GM18499 (cell line): ENCODE measurements at regions not wholly inside any gene's neighbourhood (a gene's known extent, or its start where the extent isn't known, plus 50 kb on each side); places are given as distances from the start of the nearest gene placed in this dataset.

Experiments used
- ATAC-seq: cut with Tn5 transposase; IDR thresholded peaks from one replicate; pipeline ENCODE4 v1.9.1; 2021; ENCODE audit warnings: moderate number of reproducible peaks; ENCODE audit not compliant: insufficient read depth, unreplicated experiment

DNA sequence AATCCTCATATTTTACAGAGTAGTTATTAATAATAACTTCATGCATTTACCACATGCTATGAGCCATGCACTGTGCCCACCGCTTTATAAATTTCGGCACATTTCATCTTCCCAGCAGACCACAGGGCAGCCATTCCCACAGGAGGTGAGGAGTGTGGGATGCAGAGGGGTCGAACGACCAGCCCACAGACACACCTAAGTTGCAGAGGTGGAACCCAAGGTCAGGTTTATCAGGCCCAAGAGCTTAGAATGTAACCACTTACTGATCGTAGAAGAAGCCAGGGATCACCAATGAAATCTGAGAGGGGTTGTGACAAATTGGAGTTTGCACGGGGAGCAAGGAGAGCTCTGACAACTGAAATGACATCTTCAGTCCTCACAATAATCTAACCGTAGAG is 303.0 kb upstream of the MSX2 start:
- ATAC-seq, result no peak

DNA sequence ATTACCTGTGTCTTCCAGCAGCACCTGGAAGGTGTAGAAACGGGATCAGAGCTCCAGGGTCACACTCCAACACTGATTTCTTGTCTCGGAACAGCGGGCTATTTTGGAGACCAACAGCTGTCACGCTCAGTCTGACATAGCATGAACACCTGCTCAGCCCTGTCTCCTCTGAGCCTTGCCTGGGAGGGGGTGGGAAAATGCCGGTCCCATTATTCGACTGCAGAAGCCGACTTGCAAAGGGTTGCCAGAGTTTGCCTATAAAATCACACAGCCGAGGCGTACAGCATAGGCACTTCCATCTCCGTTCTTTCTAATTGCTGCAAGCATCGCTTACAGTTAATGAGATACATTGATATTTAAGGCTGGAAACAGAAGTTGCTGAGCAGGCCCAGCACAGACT is 300.8 kb upstream of the MSX2 start:
- no peak for ATAC-seq

DNA sequence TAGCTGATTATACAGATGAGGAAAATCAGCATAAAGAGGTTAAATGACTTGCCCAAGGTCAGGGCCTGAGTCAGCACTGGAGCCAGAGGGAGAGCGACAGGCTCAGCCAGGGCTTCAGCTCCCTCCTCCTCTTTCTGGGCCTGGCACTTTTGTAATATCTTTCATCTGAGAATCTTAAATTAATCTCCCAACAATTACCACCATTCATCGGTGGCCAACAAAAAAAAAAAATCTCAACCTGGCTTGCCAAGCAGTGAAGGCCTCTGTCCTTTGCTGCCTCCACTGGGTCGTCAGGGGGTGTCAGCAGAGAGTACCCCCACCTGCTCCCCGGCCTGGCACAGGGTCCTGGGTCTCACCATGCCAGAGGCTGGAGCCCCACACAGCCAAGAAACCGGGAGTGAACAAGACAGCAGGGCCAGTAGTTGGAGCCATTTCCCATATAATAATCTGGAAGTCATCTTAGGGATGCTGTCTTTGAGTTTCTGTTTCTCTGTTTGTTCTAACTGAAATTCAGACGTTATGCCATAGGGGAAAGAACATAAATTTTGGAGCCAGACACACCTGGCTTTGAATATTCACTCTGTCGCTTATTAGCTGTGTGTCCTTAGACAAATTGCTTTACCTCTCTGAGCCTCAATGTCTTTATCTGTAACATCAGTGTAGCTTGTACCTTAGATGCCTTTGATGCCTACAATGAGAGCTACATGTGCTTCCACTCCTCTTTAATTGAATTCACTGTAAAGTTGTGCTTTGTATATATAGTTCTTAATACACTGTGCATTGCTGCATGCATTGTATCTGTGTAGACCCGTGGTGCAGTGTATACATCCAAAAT is 299.9 kb upstream of the MSX2 start:
- ATAC-seq, result no peak

DNA sequence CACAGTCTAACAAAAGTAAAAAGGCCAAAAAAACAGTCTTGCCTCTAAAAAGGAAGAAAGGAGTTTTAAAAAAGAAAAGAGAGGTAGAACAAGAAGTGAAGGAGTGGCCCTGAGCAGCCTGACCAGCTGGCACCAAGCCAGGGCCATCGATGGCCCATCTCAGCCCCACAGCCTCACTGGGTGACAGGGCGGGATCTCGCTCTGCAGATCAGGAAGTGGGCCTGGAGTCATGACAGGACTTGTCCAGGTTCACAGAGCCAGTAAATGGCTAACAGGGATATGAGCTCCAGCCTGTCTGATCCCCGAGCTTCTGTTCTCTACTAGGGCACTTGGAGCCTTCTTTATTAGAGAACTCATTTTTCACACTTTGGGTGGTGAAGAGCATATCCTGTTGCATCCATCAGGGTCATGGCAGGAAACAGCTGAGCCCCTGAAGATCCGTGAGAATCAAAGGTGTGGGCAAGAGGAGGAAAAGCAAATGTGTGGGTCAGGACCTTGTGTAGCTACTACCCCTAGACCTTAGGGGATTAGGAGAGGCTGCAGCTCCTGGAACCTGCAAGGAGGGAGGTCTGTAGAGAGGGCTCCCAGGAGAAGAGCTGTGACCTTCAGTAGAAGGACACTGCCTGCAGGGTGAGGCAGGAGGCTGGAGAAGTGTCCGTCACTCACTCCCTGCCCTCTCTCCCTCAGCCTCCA is 299.0 kb upstream of the MSX2 start:
- ATAC-seq, result no peak

DNA sequence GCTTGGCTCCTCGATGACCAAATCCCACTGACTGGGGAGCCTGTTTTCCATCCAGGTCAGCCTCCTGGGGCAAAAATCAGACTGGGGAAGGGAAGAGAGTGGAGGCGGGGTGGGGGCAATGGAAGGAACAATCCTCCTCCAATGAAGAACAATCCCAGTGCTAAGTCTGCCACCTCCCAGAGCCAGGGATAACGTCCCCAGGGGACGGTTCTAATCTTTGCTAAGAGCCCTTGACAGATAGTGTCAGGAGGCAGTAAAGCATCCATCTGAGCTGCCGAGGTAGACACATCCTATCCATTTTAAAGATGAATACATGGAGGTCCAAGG is 298.5 kb upstream of the MSX2 start:
- no peak for ATAC-seq

DNA sequence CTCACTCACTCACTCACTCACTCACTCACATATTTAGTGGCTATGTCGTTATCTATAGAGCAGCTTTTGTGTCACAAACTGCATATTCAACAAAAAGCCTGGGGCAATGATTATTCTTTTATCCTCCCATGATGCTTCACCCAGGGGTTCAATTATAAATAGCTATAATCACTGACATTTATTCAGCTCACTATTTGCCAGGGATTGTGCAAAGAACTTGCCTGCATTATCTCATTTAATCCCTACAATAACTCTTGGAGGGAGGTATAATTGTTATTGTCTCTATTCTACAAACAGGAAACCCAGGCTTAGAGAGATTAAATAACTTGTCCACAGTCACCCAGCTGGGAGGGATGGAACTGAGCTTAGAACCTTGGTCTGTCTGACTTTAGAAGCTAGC is 298.0 kb upstream of the MSX2 start:
- ATAC-seq, result no peak

DNA sequence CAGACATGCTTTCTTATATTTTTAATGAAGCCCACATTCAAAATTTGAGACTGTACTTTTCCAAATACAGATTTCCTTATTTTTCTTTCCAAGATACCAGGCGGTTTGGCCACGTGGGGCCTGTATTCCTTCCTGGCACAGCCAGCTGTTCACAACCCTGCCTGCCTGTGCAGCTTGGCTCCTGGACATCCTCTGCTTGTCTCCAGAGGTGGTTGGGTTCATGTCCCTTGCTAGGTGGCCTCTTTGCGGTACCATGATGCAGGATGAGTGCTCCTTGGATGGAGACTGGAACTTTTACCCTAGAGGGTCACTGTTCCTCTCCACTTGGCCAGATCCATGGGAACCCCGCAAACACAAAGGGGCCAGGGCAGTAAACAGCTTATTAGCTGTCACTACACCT is 297.5 kb upstream of the MSX2 start:
- ATAC-seq, result no peak

DNA sequence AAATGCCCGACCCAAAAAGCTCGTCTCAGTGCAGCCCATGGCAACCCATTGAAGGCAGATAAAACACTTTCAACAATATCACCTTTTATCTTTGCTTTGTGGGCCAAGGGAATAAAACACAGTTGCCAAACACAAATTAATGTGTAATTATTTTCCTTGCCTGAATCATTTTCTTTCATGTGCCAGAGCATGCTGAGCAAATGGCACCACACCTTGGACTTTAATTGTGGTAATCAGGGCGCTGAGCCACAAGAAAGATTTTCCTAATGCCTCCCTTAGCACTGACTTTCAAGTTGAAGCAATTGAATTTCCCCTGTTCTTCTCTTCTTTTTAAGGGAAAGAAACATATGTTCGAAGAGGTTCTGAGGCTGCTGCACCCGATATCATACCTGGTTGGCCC is 297.1 kb upstream of the MSX2 start:
- no peak for ATAC-seq

DNA sequence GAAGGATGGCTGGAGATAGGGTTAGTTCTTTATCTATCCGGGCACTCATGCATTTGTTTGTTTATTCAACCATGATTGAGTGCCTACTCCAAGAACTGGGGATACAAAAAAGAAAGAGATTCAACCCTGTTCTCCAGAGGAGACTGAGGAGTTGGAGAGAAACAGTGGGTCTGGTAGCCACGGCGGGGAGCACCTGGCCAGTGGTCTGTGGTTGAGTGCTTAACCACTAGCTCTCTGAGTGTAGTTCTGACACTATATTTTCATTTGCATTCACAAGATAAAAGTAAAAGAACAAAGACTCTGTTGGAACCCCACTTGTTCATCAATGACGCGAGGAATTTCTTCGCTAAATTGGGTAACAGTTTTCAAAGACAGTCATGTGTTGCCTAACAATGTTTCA is 295.5 kb upstream of the MSX2 start:
- ATAC-seq, result no peak

DNA sequence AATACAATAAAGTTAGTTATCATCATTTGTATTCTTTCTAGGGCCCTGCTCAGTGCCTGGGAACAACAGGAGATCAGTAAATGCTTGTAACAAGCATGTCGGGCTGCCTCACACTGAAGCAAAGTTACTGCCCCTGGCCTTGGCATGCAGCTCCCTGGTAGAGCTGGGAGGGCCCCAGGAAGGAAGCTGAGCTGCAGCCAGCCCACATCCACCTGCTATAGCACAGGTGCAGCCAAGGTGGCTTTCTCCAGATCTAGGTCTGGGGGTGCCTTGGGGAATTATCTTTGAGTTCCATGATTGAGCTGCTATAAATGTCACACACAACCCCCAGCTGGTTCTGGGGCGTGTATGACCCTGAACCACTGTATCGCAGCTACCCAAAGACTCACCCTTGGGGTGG is 293.4 kb upstream of the MSX2 start:
- ATAC-seq, result no peak

DNA sequence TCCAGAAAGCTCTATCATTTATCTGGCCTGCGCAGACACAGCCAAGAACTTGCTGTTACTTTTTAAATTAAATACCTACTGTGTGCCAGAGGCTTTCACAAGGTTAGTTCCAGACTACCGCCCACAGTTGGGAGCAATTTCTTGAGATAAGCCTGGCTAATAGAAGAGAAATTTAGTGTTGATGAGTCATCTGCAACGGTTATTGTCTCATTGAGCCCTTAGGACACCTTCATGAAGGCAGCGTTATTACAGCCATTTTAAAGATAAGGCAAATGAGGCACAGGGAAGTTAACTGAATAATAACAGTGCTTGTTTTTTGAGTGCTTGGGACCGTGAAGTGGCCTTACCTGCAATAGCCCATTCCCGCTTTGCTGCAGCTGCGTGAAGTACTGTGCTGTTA is 292.9 kb upstream of the MSX2 start:
- ATAC-seq, result no peak

DNA sequence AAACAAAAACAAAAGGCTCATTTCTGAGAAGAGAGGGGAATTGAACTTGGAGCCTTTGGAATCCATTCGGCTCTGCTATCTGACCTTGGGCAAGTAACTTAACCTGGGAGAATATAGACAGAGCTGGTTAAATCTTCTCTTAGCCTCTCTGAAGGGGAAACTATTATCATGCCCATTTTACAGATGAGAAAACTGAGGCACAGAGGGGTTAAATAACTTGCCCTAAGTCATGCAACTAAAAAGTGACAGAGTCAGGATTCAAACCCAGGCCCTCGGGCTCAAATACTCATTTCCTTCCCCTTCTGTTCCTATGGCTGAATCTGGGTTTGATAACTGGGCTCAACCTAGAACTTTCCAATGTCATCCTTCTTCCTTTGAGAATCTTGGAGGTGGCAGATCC is 291.3 kb upstream of the MSX2 start:
- ATAC-seq, result no peak

DNA sequence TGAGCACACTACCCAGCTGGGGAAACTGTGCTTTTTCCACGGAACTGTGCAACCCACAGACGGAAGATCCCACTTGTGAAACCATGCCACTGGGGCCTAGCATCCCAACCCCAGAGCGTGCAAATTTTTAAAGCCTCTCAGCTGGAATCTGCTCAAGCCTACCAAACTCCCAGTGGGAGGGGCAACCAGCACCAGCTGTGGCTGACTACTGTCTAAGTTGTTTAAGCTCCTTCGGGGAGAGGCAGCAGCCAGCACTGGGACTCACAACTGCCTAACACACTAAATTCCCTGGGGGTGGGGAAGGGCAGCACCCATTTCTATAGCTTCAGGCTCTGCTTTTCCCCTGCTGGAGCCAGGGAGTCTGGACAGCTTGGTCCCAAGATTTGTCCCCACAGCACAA is 287.6 kb upstream of the MSX2 start:
- ATAC-seq, result no peak

DNA sequence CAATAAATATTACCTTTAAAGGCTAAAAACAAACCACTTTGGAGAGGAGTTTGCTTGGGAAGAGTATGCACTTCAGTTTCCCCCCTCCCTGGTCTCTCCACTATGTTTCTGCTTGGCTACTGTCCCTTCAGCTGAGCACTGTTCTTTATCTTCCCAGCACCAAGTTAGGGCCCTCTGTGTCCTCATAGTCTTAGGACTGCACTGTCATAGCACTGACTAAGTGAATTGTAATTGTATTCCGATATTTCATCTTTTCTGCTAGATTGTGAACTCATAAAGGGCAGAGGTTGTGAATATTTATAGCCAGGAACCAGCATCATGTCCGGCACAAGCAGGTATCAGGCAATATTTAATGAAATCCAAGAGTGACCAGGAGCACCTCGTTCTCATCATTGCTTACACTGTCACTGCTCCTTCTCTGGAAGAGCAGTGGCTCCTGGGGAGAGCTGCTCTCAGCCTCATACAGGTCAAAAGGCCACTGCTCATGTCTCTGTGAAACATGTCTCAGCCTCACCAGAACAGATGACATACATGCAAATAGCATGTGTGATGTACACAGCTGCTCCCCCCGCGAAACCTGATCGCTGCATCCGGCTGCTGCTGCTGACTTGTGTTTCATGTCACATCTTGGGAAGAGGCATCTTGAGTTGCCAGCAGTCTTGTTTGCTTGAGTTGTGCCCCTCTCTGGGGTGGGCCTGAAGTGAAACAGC is 279.7 kb upstream of the MSX2 start:
- ATAC-seq, result no peak

DNA sequence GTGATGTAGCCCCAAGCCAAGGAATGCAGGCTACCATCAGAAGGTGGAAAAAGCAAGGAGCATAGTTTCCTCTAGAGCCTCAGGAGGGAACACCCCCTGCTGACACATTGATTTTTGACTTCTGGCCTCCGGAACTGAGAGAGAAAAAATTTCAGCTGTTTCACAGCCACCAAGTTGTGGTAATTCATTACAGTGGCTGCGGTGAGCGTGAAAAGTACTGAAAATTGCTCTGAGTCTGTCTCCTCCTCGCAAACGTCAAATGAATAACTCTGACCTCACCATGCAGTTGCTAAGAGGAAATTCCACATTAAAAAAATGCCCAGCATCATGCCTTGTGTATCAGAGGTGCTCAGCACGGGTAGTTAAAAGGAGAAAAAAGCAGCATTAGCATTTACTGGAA is 277.9 kb upstream of the MSX2 start:
- ATAC-seq, result no peak

DNA sequence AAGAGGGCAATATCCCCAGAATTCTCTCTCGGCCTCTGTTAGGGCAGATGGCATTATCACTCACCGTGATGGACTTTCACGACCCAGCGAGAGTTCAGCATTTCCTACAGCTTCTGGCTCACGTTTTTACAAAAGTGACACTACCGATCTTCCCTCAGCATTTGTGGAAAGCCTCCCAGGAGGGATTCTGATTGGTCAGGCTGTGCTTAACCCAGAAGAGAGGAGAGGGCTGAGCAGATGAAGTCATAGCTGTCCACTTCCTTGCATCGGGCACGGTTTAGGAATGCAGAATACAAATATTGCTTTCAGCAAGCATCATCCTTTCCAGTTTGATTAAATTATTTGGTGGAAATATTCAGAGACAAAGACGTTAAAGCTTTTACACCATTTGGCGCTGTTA is 277.4 kb upstream of the MSX2 start:
- ATAC-seq, result no peak

DNA sequence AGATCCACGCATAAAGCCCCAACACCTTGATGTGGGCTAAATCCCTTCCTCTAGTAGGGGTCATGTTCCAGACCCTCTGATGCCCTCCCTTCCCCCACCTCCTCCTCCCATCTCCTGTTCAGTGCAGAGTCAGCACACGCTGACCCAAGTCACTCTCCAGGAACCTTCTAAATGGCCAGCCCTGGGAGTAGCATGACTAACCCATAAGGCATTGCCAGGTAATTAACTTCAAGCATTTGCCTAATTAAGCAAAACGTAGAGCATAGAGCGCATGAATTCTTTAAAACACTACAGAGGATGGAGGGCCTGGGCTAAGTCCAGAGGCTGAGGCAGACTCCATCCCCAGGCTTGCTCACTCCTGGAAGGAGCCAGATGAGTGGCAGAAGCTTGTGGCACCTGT is 276.3 kb upstream of the MSX2 start:
- no peak for ATAC-seq

DNA sequence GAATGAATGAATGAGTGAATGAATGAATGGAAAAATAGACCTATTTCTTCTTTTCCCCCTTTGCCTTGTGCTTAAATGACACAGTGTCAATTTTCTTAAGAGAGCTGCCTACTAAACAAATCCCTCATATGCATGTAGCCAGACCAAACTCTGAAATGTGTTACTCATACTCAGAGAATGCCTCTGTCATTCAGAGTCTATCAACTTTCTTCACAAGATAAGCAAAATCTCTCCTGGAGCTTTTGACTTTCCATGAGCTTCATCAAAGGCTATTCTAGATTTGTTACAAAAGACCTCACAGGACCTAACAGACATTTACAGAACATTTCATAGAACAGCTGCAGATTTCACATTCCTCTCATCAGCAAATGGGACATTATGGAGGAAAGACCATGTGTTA is 275.7 kb upstream of the MSX2 start:
- ATAC-seq, result no peak

DNA sequence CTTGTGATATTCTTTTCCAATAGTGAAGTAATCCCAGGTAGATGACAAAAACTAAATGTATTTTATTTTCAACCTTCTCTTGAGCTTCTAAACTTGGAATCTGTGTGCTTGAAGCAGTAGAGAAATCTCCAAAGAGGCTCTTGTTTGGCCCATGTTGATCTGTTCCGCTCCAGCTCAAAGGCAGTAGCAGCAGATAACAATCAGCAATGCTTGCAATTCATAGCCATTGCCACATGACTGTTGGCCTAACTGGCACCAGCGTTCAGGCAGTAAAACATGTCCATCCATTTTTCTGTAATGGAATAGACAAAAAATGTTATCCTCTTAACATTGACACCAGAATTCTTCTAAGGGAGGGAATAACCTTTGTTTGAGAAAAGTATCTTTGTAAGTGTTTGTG is 270.7 kb upstream of the MSX2 start:
- no peak for ATAC-seq

DNA sequence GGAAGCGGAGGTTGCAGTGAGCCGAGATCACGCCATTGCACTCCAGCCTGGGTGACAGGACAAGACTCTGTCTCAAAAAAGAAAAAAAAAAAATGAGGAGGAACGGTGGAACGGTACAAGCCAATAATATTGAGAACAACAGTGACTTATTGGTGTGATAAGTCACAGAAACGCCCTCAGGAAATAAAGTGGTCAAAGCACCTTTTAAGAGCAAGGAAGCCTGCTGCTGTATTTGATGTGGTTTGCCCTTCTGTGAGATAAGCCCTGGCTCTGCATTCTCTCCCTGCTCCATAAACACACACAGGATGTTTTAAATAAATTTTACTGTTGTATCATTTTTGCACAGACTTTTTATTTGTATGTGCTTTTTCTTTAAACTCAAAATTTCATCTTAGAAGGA is 269.9 kb upstream of the MSX2 start:
- ATAC-seq, result no peak

DNA sequence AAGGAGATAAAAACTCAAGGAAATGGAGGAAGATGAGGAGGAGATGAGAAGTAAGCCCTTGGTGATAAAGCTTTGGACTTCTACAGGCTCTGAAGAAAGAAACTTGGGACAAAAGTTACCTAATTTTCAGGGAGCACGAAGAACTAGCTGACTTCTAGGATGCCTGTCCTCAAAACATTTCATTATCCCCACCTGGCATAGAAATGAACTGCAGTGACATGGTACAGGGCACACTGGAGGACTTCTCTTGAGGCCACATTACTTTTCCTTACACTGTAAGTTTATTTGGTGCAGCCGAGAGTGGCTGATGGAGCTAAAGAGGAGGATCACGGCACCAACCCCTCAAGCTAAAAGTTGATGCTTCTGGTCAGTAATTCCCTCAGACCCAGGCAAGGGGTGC is 269.5 kb upstream of the MSX2 start:
- no peak for ATAC-seq

DNA sequence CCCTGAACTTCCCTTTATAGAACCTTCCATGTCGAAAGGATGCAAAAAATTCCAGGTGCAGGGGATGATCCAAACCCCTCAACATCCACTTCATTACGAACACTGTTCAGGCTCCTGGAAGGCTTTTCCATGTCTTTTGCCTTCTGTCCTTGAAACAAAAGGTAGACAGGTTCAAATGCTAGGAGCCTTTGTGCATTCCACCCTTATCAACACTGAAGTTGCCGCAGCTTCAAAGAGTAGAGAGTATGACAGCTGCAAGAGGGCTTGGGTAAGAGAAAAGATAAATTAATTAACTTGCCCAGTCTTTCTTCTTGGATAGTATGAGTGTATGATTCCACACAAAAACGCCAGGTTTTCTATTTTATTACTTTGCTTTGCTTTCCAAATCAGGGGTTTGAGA is 269.1 kb upstream of the MSX2 start:
- no peak for ATAC-seq
